SK-N-MC (cell line): ENCODE measurements at regions not wholly inside any gene's neighbourhood (a gene's known extent, or its start where the extent isn't known, plus 50 kb on each side); places are given as distances from the start of the nearest gene placed in this dataset.

Source experiments
- EZH2 ChIP-seq: fragments of 200-600 bp; sonication (generic); IDR thresholded peaks from one replicate; pipeline ENCODE4 v1.6.1; 2017; ENCODE audit warnings: antibody characterized with exemption
- POLR2AphosphoS5 ChIP-seq: IDR thresholded peaks from 2 replicates; pipeline ENCODE4 v1.6.1; 2012; ENCODE audit warnings: mild to moderate bottlenecking, low read depth, low read length, borderline replicate concordance

DNA sequence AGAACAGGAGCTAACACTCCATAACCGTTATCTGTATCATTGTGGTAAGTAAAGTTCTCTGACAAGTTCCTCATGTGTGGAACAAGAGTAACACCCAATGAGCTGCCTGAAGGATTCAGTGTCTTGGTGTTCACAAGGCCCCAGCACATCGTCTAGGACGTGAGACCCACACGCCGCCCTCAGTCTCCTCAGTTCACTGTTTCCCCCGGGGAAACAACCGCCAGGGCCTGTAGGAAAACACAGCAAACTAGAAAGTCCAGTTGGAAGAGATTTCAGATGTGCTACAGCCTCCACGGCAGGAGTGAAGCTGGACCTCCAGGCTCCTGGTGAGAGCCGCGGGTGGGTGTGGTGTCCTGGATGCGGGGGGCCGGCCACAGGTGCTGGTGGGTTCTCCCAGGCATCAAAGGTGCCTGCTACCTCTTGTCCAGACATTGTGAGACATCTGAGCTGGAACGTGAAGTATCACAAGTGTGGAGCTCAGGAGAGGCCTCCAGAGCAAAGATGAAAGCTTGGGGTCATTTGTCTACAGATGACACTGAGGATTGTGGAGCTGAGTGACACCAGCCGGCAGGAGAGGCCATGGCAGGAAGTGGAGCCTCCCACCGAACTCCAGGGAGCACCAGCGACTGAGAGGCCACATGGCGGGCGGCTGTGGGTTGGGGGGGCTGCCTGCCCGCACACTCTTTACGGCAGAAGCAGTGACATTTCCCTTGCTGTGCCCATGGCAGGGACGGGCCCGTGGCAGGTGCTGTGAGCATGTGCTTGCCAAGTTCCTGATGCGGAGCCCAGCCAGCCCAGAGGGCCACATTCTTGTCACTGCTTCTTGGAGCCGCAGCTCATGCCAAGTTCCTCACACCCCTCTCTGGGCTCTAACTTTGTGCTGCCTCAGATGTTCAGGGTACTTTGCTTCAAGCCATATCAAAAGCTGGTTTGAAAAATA, 131.2 kb downstream of the TMEM18 start:
- no peak for TF ChIP-seq EZH2
- no peak for TF ChIP-seq POLR2AphosphoS5
